SK-N-SH treated with all-trans-retinoic acid at 6 μM for 48 hours (cell line): ENCODE measurements at regions not wholly inside any gene's neighbourhood (a gene's known extent, or its start where the extent isn't known, plus 50 kb on each side); places are given as distances from the start of the nearest gene placed in this dataset.

ENCODE experiments used
- CSDC2 ChIP-seq: fragments of 250-450 bp; sonication (Bioruptor Pico); IDR thresholded peaks from 2 replicates; pipeline ENCODE4 v1.5.0; 2020; ENCODE audit warnings: mild to moderate bottlenecking, moderate library complexity
- ISL1 ChIP-seq: fragments of 250-450 bp; sonication (Bioruptor Pico); IDR thresholded peaks from 2 replicates; pipeline ENCODE4 v2.1.2; 2022; ENCODE audit warnings: mild to moderate bottlenecking, moderate library complexity
- OSR1 ChIP-seq: fragments of 250-450 bp; sonication (Bioruptor Pico); IDR thresholded peaks from 2 replicates; pipeline ENCODE4 v1.8.0; 2022; ENCODE audit warnings: moderate library complexity, mild to moderate bottlenecking, inconsistent platforms
- PATZ1 ChIP-seq: fragments of 250-450 bp; sonication (Bioruptor Pico); IDR thresholded peaks from 2 replicates; pipeline ENCODE4 v1.8.0; 2020; ENCODE audit warnings: mild to moderate bottlenecking, moderate library complexity, borderline replicate concordance
- ZFP3 ChIP-seq: fragments of 250-450 bp; sonication (Bioruptor Pico); IDR thresholded peaks from 2 replicates; pipeline ENCODE4 v1.5.0; 2020; ENCODE audit warnings: mild to moderate bottlenecking, moderate library complexity
- ZNF565 ChIP-seq: fragments of 450-650 bp; formaldehyde crosslinking; conservative IDR thresholded peaks from 2 replicates; pipeline ENCODE4 v1.5.0; 2020; ENCODE audit warnings: low read depth, mild to moderate bottlenecking, moderate library complexity

- TF ChIP-seq CSDC2 (CRISPR knock-in tag) = no peak
- TF ChIP-seq ISL1 = no peak
- TF ChIP-seq PATZ1 (CRISPR knock-in tag) = no peak
- TF ChIP-seq ZNF565 (CRISPR knock-in tag) = no peak
- no peak for TF ChIP-seq OSR1 (CRISPR knock-in tag)
- no peak for TF ChIP-seq ZFP3 (CRISPR knock-in tag)
These were observed 292.9 kb downstream of the PTGER3 start for GRCh38 chr1:70754701-70755100.
